ENCODE measurements at regions not wholly inside any gene's neighbourhood (a gene's known extent, or its start where the extent isn't known, plus 50 kb on each side); places are given as distances from the start of the nearest gene placed in this dataset.

DNA sequence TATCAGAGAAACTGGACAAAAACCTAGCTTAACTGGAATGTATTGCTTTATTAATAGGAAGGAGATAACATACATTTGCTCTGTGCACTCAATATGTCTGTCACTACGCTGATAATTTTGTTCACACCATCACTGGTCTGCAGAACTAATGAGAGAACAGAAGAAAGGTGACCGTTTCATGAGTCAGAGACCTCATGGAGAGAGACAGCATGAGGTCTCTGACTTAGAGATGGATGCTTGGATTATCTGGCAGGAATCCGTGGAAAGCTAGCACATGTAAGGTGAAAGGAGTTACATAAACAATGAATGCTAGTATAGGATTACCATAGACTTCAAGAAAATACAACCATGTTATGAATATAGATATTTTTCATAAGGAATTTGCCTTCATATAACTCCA lies 947.3 kb downstream of the IPMK start:
- no peak for TF ChIP-seq CTCF (IDR thresholded peaks at IDR 0.05)
- no peak for DNase-seq
- Histone ChIP-seq H3K27ac (no peak overlapping the region), H3K9ac (ENCODE audit: low read depth in 2 of 2, low read length in 2 of 2) (no peak overlapping the region), H3K9me3 (no peaks in the 10 kb centered on the region), H3K27me3 (no peaks in the 10 kb centered on the region), H3K36me3 (no peaks in the 10 kb centered on the region), H3K4me1 (no peaks in the 10 kb centered on the region), H3K4me3 (no peak overlapping the region)
- intact Hi-C loops (cut with DNase I): no loop called here

- Histone ChIP-seq H3K9me3 (no peaks in the 10 kb centered on the region), H3K27me3 (no peaks in the 10 kb centered on the region), H3K36me3 (no peaks in the 10 kb centered on the region), H3K4me3 (no peak overlapping the region), H3K4me1 (no peaks in the 10 kb centered on the region), H3K27ac (no peak overlapping the region), H3K9ac (ENCODE audit: low read depth in 2 of 2, low read length in 2 of 2) (no peak overlapping the region)
- intact Hi-C loops (cut with DNase I): no loop called here
- TF ChIP-seq CTCF (IDR thresholded peaks at IDR 0.05): no peak
- DNase-seq: no peak
Measured at GRCh38 chr10:57314046-57314445, 953.0 kb upstream of the ZWINT start.

DNA sequence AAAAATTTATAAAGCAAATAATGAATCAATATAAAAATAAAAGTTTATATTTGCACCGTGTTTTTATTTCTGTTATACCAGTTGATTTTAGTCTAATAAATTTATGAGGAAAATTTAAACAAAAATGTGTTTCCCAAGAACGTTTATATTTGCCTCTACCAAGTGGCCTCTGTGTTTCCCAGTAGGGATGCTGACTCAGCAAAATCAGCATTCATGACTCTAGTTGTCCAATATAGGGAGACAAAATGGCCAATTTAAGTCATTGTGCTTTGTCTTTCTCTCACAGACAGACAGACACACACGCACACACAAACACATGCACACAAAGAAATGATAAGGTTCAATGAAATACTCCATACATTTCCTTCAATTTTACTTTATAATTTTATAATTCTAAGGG lies 942.5 kb upstream of the ZWINT start:
- DNase-seq: no peak

DNA sequence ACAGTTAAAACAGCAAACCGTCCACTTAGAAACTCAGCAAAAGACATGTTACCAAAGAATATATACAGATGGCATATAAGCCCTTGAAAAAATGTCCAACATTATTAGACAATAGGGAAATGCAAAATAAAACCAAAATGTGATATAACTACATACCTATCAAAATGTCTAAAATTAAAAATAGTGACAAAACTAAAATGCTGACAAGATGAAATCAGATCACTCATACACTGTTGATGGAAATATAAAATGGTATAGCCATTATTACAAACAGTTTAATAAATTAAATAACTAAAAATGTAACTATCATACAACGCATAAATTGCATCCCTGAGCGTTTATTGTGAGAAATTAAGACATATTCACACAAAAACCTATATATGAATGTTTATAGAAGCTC lies 939.7 kb upstream of the ZWINT start:
- TF ChIP-seq CTCF (IDR thresholded peaks at IDR 0.05): no peak
- Histone ChIP-seq H3K9me3 (no peaks in the 10 kb centered on the region), H3K4me1 (no peaks in the 10 kb centered on the region), H3K36me3 (no peaks in the 10 kb centered on the region), H3K4me3 (no peak overlapping the region), H3K27me3 (no peaks in the 10 kb centered on the region), H3K9ac (ENCODE audit: low read depth in 2 of 2, low read length in 2 of 2) (no peak overlapping the region), H3K27ac (no peak overlapping the region)
- intact Hi-C loops (cut with DNase I): no loop called here
- DNase-seq: no peak

More for the DNA sequence above, 942.5 kb upstream of the ZWINT start:
- H3K4me1 ChIP-seq: no peaks in the 10 kb centered on the region
- H3K4me3 ChIP-seq: no peak overlapping the region
- intact Hi-C loops (cut with DNase I): no loop called here
- H3K36me3 ChIP-seq: no peaks in the 10 kb centered on the region
- H3K27me3 ChIP-seq: no peaks in the 10 kb centered on the region
- no peaks in the 10 kb centered on the region for H3K9me3 ChIP-seq
- no peak overlapping the region for H3K9ac ChIP-seq (ENCODE audit: low read depth in 2 of 2, low read length in 2 of 2)
- no peak for TF ChIP-seq CTCF (IDR thresholded peaks at IDR 0.05)
- H3K27ac ChIP-seq: no peak overlapping the region

DNA sequence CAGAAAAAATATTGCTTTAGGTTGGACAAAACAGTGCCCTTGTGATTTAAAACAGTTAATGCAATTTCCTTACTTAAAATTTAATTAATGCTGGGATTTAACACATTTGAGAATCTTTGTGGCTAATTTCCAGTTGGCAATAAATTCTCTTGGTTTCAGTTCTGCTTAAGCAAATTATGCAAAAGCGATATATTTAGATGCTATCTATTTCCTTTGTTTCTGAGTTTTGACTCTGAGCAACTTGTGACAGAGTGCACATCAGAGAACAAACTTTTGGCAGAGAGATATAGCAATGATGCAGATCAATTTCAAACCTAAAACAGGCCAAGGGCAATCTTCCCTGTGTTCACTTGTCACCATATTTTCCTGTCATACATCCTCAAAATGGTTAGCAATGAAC lies 933.6 kb upstream of the ZWINT start:
- no peaks in the 10 kb centered on the region for H3K36me3 ChIP-seq
- no peak for TF ChIP-seq CTCF (IDR thresholded peaks at IDR 0.05)
- no peaks in the 10 kb centered on the region for H3K4me1 ChIP-seq
- H3K9me3 ChIP-seq: no peaks in the 10 kb centered on the region
- no peaks in the 10 kb centered on the region for H3K27me3 ChIP-seq
- no peak overlapping the region for H3K9ac ChIP-seq (ENCODE audit: low read depth in 2 of 2, low read length in 2 of 2)
- no peak overlapping the region for H3K4me3 ChIP-seq
- intact Hi-C loops (cut with DNase I): no loop called here
- H3K27ac ChIP-seq: no peak overlapping the region
- DNase-seq: no peak

GRCh38 chr10:57288754-57289153 lies 927.7 kb upstream of the ZWINT start:
- H3K36me3 ChIP-seq: no peaks in the 10 kb centered on the region
- intact Hi-C loops (cut with DNase I): no loop called here
- H3K9ac ChIP-seq (ENCODE audit: low read depth in 2 of 2, low read length in 2 of 2): no peak overlapping the region
- no peak for TF ChIP-seq CTCF (IDR thresholded peaks at IDR 0.05)
- H3K4me3 ChIP-seq: no peak overlapping the region
- no peaks in the 10 kb centered on the region for H3K27me3 ChIP-seq
- H3K27ac ChIP-seq: no peak overlapping the region
- no peaks in the 10 kb centered on the region for H3K4me1 ChIP-seq
- no peaks in the 10 kb centered on the region for H3K9me3 ChIP-seq
- DNase-seq: no peak
